HG03520 (cell line): ENCODE measurements at regions not wholly inside any gene's neighbourhood (a gene's known extent, or its start where the extent isn't known, plus 50 kb on each side); places are given as distances from the start of the nearest gene placed in this dataset.
"Not testable (repeated sequence)": the region's sequence is repeated elsewhere in the genome, so short reads cannot be mapped to it uniquely, and the experiment has no call there.

ENCODE experiments used
- ATAC-seq: cut with Tn5 transposase; IDR thresholded peaks from one replicate; pipeline ENCODE4 v1.9.1; 2021; ENCODE audit warnings: mild to moderate bottlenecking, moderate library complexity; ENCODE audit not compliant: unreplicated experiment

- no peak for ATAC-seq
Observed at GRCh38 chr1:232422098-232422497, 207.8 kb downstream of the SIPA1L2 start.

DNA sequence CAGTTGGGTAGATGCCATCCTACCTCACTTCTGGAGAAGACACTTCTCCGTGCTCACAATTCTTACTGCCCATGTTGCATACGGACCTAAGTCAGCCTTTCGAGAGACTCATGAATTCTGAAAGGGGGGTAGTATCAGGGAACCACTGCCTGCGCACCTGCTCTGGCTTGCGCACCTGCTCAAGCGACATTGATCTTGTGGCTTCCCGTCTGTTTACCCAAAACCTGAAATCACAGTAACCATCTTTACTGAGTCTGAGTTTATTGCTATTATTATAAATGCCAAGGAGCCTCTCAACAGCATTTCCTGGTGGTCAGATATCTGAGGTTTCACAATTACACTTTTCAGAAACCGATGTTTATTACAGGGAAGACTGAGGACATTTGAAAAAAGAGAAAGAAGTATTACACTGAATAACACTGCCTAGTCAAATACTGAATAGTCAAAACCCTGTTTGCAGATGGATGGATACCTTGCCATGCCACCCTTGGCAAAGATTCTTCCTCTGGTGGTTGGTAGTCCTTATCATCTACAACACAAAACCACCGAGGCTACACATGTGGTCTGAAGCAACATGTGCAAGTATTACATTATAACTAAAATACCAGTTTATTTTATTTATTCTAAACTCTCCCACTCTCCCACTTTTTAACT, 208.7 kb downstream of the SIPA1L2 start:
- no peak for ATAC-seq

DNA sequence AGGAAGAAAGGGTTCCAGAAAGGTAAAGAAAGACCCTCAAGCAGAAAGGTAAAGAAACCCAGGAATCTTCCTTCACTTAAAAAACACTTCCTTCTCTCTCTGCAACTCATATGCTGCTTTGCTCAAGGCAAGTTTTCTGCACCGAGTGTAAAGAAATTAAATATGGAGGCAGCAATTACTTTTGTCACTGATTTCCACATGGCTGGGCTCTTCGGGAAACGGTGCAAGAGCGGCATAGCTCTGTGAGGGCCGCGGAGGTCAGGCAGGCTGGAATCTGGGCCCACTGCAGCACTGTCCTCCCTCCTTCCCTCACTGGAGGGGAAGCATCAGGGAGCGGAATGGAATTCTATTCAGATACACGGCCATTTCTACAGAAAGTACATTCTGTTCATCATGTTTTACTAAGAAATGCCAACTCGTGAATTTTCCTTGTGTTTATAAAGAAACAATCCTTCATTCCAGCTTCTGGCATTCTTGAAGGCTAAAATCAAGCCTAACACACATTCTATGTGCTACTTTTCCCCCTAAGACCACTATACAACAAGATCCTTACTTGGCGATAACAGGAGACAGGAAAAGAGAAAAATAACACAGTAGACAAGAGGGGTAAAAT, 212.2 kb downstream of the SIPA1L2 start:
- no peak for ATAC-seq

DNA sequence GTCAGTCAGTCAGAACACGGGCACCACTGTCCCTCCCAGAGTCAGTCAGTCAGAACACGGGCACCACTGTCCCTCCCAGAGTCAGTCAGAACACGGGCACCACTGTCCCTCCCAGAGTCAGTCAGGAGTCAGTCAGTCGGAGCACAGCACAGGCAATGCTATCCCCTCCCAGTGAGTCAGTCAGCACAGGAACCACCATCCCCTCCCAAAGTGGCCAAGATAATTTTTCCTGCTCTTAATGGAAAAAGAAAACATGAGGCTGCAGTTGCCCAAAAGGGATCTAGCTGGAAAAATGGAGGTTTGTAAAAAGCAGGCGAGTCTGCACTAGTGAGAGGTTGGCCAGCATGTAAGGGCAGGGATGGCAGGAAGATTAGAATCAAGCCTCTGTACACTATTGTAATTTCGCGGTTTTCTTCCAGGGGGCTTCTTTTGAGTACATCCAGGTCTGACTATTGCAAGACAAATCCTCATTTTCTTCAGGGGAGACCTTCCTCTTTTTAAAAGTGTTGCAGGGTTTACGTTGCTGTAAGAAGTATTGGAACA, 213.8 kb downstream of the SIPA1L2 start:
- no peak for ATAC-seq

- ATAC-seq = not testable (repeated sequence)
Observed at GRCh38 chr1:232415481-232415880, 214.5 kb downstream of the SIPA1L2 start.

- no peak for ATAC-seq
Observed at GRCh38 chr1:232414100-232414499, 215.8 kb downstream of the SIPA1L2 start.

DNA sequence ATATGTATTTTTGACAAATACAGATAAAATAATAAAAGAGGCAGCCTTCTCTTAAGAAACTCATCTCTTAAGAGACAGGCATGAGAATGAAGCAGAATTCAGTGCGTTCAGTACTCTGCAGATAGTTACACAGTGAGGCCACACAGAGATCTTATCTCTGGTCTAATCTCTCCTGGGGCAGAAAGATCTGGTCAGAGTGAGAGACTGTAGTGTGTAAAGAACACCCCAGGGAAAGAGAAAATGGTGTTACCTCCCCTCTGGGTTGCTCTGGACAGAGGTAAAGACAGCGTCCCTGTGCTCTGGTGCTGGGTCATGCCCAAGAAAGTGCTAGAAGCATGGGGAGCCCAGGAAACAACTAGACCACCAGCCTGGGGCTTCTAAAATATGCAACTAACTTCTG, 216.3 kb downstream of the SIPA1L2 start:
- ATAC-seq = no peak

DNA sequence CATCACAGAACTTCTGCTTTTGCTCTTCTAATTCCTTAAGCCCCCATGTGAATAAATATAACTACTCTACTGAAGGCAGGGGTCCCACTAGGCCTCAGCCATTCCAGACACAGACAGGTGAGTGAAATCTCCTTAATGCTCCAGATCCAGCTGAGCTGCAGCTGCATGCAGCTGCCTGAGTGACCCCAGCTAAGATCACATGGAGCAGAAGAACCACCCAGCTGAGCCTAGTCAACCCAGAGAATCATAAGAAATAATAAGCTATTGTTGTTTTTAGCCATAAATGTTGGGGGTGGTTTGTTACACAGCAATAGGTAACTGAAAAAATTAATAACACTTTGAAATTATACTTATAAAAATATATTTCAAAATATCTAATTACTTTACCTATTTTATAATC, 220.3 kb downstream of the SIPA1L2 start:
- ATAC-seq = no peak

GRCh38 chr1:232407120-232407519, 222.8 kb downstream of the SIPA1L2 start:
- ATAC-seq = no peak

DNA sequence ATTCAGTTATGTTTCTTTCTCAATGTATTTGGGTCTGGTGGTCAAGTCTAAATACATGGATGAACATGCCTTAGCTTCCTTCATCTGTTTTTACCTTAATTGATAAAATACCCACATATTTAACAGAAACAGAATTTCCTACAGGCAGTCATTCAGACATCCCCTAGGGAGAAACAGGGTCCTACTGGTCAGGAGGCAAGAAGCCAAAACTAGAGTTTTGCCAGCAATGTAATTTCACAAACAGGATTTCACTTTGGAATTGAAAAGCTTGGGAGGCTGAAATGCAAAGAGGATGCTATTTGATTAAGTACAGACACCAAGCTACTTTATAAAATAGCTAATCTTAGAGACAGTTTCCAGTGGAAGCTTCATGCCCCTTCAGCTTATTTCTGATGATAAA, 224.2 kb downstream of the SIPA1L2 start:
- no peak for ATAC-seq

DNA sequence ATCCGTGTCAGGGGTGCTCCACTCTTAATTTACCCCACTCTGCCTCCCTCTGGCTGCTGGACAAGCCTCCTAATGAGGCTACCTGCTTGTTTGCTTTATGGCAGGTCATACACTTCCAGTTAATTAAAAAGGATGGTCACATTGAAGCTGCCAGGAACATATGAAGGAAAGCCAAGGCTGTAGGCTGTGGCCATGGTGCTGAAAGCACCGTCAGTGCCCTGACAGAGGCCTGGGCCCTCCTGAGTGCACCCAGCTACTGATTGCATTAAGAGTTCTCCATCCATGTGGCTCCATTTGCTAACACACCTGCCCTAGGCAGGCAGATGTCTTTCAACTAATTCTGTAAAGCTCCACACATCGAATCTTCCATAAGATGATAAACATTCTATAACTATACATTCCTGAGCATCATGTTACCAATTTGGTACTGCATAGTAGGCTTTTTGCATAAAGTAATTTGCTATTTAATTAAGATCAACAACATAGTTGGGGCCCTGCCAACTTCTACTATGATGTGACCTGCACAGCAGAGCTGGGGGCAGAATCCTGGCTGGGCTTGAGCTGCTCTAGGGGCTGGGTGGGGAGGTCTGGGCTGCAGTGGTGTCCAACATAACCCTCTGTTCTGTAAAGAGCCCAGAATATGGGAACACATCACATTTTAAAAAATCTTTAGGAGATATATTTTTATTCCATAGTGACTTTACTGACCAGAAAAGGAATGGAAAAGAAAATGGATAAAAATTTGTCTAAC, 224.8 kb downstream of the SIPA1L2 start:
- no peak for ATAC-seq

DNA sequence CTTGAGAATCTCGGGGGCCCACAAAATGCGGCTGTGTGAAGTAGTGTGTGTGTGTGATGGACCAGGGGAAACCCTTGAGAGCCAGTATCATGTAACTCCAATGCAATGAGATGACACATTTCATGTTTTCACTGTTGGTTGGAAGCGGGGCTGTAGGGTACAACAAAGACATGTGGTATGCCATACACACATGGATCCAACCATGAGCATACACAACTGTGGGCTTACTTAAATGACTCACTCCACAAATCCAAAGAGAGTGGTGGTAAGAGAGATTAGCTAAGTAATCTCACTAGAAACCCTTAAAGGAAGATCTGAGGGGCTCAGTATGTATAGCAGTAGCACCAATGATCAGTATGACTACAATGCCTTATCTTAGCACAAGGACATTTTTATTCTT, 225.7 kb downstream of the SIPA1L2 start:
- no peak for ATAC-seq

DNA sequence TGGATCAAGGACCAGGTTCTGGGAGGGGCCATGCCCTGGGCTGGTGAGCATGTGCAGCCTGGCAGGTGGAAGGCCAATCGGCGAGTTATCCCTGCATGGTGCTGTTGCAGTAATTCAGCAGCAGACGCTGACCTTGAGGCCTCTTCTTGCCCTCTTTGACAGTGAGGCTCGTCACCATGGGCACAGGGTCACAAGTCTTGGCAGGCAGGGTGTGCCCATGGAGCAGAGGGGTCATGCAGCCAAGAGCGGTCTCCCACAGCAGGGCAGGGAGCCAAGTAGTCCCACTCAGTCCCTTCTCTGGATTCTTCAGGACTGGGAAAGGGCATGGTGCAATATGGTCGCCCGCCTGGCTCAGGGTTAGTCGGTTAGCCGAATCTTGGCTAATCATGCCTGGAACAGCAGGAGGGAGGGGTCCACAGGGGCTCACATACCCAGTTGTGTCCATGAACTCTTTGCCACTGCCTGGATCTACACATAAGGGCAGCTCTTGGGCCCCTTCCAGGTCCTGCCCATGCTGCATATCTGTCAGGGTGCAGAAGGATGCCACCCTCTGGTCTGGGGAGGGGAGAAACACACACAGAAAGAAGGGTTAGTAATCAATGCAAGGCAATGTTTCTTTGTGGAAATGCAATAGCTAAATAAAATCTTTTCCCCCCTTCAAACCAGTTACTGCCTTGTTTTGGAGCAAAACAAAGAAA, 226.8 kb downstream of the SIPA1L2 start:
- ATAC-seq = no peak

DNA sequence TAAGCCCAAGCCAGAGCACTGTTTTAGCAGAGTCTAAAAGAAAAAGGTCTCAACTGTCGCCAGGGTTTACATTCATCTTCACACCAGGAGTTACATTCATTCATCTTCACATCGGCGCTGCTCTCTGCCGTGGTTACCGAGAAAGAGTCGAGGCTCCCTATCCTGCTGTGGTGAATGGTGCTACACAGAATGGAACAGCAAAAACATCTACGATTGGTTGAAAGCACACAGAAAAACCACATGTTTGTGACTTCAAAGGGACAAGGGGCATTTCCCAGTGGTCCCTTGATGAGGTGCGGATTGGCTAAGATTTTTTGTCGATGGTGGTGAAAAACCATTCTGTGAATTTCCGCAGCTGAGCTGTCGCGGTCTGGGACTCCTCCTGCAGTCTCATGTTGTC, 231.1 kb downstream of the SIPA1L2 start:
- ATAC-seq = no peak

- no peak for ATAC-seq
Observed at GRCh38 chr1:232393444-232394146, 236.3 kb downstream of the SIPA1L2 start.

DNA sequence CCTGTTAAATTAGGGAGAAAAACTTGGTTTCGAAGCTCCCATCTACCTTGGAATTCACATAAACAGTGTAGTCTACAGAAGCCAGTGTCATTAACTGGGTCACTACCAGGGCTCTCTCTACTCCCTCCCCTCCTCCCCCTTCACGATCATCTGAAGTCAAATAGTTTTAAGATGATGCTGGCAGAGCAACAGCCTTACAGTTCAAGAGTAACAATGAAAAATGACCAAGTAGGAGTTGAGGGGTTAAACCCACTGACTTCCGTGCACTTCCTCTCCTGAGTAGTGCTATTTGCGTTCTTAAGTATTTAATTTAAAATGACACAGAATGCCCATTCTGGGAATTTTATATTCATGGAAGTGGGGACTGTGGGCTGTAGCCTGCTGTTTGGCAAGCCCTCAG, 236.9 kb downstream of the SIPA1L2 start:
- no peak for ATAC-seq

DNA sequence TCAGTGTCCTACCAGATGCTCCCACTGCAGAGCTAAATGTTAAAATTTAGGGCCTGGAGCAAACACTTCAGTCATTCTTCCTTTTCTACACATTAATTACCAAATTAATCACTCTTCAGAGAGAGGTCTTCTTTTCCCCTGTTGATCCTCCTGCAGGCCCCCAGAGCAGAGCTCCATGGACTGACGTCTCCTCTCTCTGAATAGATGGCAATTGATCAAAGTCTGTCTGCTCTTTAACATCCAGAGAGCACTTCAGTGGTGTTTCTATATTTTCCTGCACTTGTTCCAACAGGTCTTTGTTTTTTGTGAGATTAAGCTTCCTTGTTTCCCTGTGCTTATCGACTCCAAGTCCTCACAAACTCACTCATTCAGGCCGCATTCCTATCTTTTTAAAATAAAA, 239.3 kb downstream of the SIPA1L2 start:
- no peak for ATAC-seq

DNA sequence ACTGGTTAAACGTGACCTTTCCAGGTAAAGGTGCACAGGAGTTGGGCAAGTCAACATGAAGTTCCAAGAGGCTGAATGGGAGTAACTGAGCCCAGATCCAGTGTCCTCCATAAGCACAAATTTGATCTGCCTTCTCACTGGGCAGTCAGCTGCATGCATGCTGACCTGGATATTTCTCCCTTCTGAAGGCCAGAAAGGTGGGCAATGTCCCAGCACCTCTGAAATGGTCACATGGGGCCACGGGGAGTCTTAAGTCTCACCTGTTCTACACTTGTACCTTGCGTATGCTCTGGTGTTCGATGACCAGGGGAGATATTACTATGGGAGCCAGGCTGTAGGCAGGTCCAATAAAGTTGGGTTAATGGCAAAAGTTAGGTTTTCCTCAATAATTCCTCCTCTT, 240.2 kb downstream of the SIPA1L2 start:
- ATAC-seq = no peak

- ATAC-seq = no peak
Observed at GRCh38 chr1:232388363-232388762, 241.6 kb downstream of the SIPA1L2 start.

DNA sequence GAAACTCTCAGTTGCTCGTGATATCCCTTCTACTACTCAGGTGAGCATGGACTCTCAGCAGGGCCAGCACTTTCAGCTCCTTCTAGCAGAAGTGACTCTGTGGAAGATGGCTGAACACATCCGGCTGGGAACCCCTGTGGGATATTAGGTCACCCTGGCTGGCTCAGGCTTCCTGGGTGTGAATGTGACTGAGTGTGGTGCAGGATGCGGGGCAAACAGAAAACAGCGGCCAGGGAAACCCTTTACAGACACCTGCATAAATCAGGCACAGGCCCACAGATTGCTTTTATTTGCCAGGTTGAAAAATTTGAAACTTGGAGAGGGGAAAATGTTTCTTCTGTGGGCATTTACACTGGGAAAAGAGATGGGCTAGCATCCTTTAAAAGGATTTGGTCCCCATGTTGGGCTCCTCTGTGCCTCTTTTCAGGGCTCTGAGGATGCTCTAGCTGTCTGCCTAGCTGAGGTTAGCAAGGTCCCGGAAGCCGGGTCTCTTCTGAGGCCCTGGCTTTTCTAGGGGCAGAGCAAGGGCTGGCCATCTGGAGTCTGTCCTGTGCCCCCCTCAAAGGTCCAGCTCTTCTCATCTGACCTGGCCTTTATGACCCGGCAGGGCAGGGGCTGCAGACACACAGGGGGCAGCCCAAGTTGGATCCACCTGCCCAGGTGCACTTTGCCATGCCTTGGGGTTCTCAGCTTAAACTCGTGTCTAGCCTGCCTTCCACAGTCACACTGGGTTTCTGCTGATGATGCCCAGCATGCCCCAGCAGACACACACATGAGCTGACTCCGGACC, 243.0 kb downstream of the SIPA1L2 start:
- ATAC-seq = no peak
